ENCODE measurements at regions not wholly inside any gene's neighbourhood (a gene's known extent, or its start where the extent isn't known, plus 50 kb on each side); places are given as distances from the start of the nearest gene placed in this dataset.

DNA sequence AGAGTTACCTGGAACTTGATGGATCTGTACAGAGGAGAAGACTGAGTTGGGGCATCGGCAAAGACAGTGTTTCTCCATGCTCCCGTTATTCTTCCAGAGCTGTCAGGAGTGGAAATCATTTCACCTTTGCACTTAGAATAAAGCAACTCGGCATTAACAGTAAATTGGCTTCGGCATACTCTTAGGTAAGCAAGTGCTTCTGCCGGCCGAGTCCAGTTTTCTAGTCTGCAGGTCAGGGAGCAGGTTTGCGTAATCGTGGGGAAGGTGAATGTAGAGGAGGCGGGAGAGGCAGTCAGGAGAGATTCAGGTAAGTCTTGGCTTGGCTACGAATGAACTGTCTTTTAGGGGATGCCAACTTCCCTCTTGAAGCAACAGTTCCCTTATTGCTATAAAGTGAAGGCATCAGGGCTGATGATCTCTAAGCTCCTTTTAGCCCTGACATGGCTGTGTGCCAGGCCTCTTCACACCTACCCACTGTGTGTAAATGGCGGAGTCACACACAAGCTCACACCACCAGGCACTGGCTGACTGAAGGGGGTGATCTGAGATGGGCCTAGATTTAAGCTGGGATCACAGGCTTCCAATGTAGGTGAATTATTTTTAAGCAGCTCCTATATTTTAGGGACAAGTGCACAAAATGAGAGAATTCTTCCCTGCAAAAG is 127.1 kb downstream of the GATA3 start:
- Histone ChIP-seq H2AFZ (no peak overlapping the region), H3K9me3 (ENCODE audit: low read depth) (no peaks in the 10 kb centered on the region), H3K9ac (no peak overlapping the region), H3K4me1 (ENCODE audit: insufficient read depth) (no peaks in the 10 kb centered on the region), H3K4me3 (no peak overlapping the region), H4K20me1 (ENCODE audit: insufficient read depth) (no peaks in the 10 kb centered on the region), H3K36me3 (ENCODE audit: low read depth) (no peaks in the 10 kb centered on the region), H3K79me2 (ENCODE audit: insufficient read depth) (no peaks in the 10 kb centered on the region), H3K27ac (no peak overlapping the region), H3K4me2 (ENCODE audit: unreplicated experiment) (no peak overlapping the region), H3F3A (ENCODE audit: insufficient read depth) (no peaks in the 10 kb centered on the region), H3K27me3 (replicated peaks; ENCODE audit: insufficient read depth) (no peaks in the 10 kb centered on the region), H3K9me2 (ENCODE audit: insufficient read depth) (no peaks in the 10 kb centered on the region)
- DNase-seq, result no peak
- in situ Hi-C loops (cut with MboI), result no loop called here
- 33 to 38% methylated on average over 11 of the region's 11 CpGs for WGBS, 2 experiments (ENCODE audit: low coverage in 1 of 2, low lambda C conversion rate in 2 of 2, missing lambda C conversion rate in 2 of 2)
- no peak for TF ChIP-seq EZH2 (IDR thresholded peaks at IDR 0.05; ENCODE audit: insufficient read depth, poor library complexity, severe bottlenecking)
- TF ChIP-seq EZH2phosphoT487 (IDR thresholded peaks at IDR 0.05; ENCODE audit: insufficient read depth, low read depth), result no peak

DNA sequence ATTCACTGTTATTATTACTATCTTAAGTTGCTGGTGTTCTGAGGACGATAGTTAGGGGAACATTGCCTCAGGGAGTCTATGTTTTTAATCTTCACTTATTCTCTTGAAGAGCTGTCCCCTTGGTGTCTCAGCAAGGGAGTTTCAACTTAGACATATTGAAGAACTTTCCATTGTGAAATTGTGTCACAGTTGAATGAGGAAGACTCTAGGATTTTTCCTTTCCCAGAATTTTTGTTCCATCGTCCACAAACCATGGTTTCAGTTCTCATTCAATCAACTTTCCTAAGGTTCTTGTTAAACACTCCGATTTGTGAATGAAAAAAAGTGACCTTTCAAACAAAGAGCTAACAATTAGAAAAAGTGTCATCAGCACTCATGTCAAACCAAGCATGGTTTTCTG is 128.3 kb downstream of the GATA3 start:
- no peaks in the 10 kb centered on the region for H3K4me1 ChIP-seq (ENCODE audit: insufficient read depth)
- no peak for TF ChIP-seq EZH2phosphoT487 (IDR thresholded peaks at IDR 0.05; ENCODE audit: insufficient read depth, low read depth)
- no peak for TF ChIP-seq EZH2 (IDR thresholded peaks at IDR 0.05; ENCODE audit: insufficient read depth, poor library complexity, severe bottlenecking)

DNA sequence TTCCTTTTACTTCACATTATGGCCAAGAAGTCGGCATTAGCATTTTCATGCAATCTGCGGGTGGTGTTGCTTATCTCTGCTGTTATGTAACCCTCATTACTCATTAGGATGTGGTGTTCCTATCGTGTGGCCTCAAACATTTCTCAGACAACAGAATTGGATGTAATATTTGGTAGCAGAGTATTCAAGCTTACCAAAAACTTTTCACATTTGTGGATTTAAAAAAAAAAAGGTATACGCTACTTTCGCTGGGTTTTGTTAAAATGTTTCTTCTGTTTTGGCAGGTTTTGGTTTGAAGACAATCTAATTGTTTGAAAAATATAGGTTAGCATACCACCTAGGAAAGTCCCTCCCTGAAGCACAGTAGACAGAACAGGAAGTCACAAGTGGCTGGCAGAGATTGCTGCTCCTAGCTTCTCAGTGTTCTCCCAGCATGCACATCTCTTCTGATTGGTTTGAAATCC is 128.8 kb downstream of the GATA3 start:
- TF ChIP-seq EZH2 (IDR thresholded peaks at IDR 0.05; ENCODE audit: insufficient read depth, poor library complexity, severe bottlenecking), result no peak
- TF ChIP-seq EZH2phosphoT487 (IDR thresholded peaks at IDR 0.05; ENCODE audit: insufficient read depth, low read depth), result no peak
- H3K9me3 ChIP-seq (ENCODE audit: low read depth), result no peaks in the 10 kb centered on the region
- no peak for DNase-seq
- H3K27me3 ChIP-seq (replicated peaks; ENCODE audit: insufficient read depth), result no peaks in the 10 kb centered on the region
- WGBS, 2 experiments (ENCODE audit: low coverage in 1 of 2, low lambda C conversion rate in 2 of 2, missing lambda C conversion rate in 2 of 2), result 33 to 40% methylated on average over 5 of the region's 5 CpGs
- no peaks in the 10 kb centered on the region for H4K20me1 ChIP-seq (ENCODE audit: insufficient read depth)
- in situ Hi-C loops (cut with MboI), result no loop called here
- no peak overlapping the region for H3K4me3 ChIP-seq
- H3K9me2 ChIP-seq (ENCODE audit: insufficient read depth), result no peaks in the 10 kb centered on the region
- no peak overlapping the region for H3K9ac ChIP-seq
- no peak overlapping the region for H3K27ac ChIP-seq
- no peaks in the 10 kb centered on the region for H3F3A ChIP-seq (ENCODE audit: insufficient read depth)
- H3K79me2 ChIP-seq (ENCODE audit: insufficient read depth), result no peaks in the 10 kb centered on the region
- no peak overlapping the region for H3K4me2 ChIP-seq (ENCODE audit: unreplicated experiment)
- H3K4me1 ChIP-seq (ENCODE audit: insufficient read depth), result no peaks in the 10 kb centered on the region
- H3K36me3 ChIP-seq (ENCODE audit: low read depth), result no peaks in the 10 kb centered on the region
- H2AFZ ChIP-seq, result no peak overlapping the region

More for the DNA sequence above, 128.3 kb downstream of the GATA3 start:
- no peak overlapping the region for H3K4me3 ChIP-seq
- no peak overlapping the region for H3K9ac ChIP-seq
- no peaks in the 10 kb centered on the region for H3K27me3 ChIP-seq (replicated peaks; ENCODE audit: insufficient read depth)
- H3K4me2 ChIP-seq (ENCODE audit: unreplicated experiment), result no peak overlapping the region
- DNase-seq, result no peak
- H2AFZ ChIP-seq, result no peak overlapping the region
- in situ Hi-C loops (cut with MboI), result no loop called here
- WGBS, 2 experiments (ENCODE audit: low coverage in 1 of 2, low lambda C conversion rate in 2 of 2, missing lambda C conversion rate in 2 of 2), result 11 to 15% methylated on average over 3 of the region's 3 CpGs
- no peaks in the 10 kb centered on the region for H3K9me3 ChIP-seq (ENCODE audit: low read depth)
- H3F3A ChIP-seq (ENCODE audit: insufficient read depth), result no peaks in the 10 kb centered on the region
- no peaks in the 10 kb centered on the region for H3K36me3 ChIP-seq (ENCODE audit: low read depth)
- no peaks in the 10 kb centered on the region for H3K79me2 ChIP-seq (ENCODE audit: insufficient read depth)
- no peaks in the 10 kb centered on the region for H3K9me2 ChIP-seq (ENCODE audit: insufficient read depth)
- H3K27ac ChIP-seq, result no peak overlapping the region
- H4K20me1 ChIP-seq (ENCODE audit: insufficient read depth), result no peaks in the 10 kb centered on the region

DNA sequence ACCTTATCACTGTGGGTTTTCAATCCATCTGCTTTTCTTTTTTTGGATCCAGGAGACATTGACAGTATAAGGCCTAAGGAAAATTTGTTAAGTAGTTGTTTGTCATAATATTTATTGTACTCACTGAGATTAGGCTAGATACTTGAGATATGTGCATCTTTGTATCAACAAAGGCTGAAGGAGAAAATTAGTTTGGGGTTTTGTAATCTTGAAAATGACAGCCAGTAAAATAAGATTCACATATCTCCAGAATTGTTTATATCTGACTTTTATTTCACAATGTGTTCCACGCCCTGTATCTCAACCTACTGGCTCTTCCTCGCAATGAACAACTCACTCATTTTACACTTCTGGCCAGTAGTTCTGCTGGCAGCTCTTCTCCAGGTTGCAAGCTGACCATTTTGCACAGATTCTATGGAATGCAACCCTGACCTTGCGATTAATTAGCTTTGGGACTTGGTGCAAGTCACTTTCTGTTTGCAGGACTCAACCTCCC is 132.7 kb downstream of the GATA3 start:
- Histone ChIP-seq H3K9ac (no peak overlapping the region), H3K27me3 (replicated peaks; ENCODE audit: insufficient read depth) (no peaks in the 10 kb centered on the region), H3K4me2 (ENCODE audit: unreplicated experiment) (no peak overlapping the region), H3K4me1 (ENCODE audit: insufficient read depth) (no peaks in the 10 kb centered on the region), H4K20me1 (ENCODE audit: insufficient read depth) (no peaks in the 10 kb centered on the region), H3K9me2 (ENCODE audit: insufficient read depth) (no peaks in the 10 kb centered on the region), H2AFZ (no peak overlapping the region), H3K27ac (no peak overlapping the region), H3K79me2 (ENCODE audit: insufficient read depth) (no peaks in the 10 kb centered on the region), H3K36me3 (ENCODE audit: low read depth) (no peaks in the 10 kb centered on the region), H3K4me3 (no peak overlapping the region), H3F3A (ENCODE audit: insufficient read depth) (no peaks in the 10 kb centered on the region), H3K9me3 (ENCODE audit: low read depth) (no peaks in the 10 kb centered on the region)
- in situ Hi-C loops (cut with MboI), result no loop called here
- no peak for DNase-seq
- WGBS, 2 experiments (ENCODE audit: low coverage in 1 of 2, low lambda C conversion rate in 2 of 2, missing lambda C conversion rate in 2 of 2), result 27 to 31% methylated on average over 3 of the region's 3 CpGs
- TF ChIP-seq EZH2phosphoT487 (IDR thresholded peaks at IDR 0.05; ENCODE audit: insufficient read depth, low read depth), result no peak
